Breast epithelium (tissue), 4 donors: ENCODE measurements at regions not wholly inside any gene's neighbourhood (a gene's known extent, or its start where the extent isn't known, plus 50 kb on each side); places are given as distances from the start of the nearest gene placed in this dataset.

ENCODE experiments used
- DNase-seq, 2 donors: peaks; one replicate each; pipeline ENCODE4 v3.0.0-alpha.2; 2019; ENCODE audit warnings: low spot score in 2 of 2
- H3K27ac ChIP-seq, 2 donors: fragments of 200-600 bp; sonication (generic) in 1 of 2; one replicate each; pipeline ENCODE4 v1.5.1; 2016 to 2019; ENCODE audit warnings: mild to moderate bottlenecking in 1 of 2
- H3K27me3 ChIP-seq, 2 donors: fragments of 200-600 bp; sonication (generic) in 1 of 2; one replicate each; pipeline versions ENCODE4 v1.5.1 to v1.6.0; 2017 to 2019; ENCODE audit warnings: control low read depth in 1 of 2, mild to moderate bottlenecking in 1 of 2
- H3K36me3 ChIP-seq: fragments of 200-600 bp; one replicate; pipeline ENCODE4 v1.5.1; 2019
- H3K4me1 ChIP-seq, 2 donors: fragments of 200-600 bp; sonication (generic); one replicate each; pipeline ENCODE4 v1.5.1; 2016 to 2019; ENCODE audit warnings: control low read depth in 1 of 2
- H3K4me3 ChIP-seq, 3 donors: fragments of 200-600 bp; sonication (generic); 1 replicate in 2 of 3; 2 replicates in 1 of 3; pipeline ENCODE4 v1.5.1; 2016 to 2019; ENCODE audit warnings: mild to moderate bottlenecking in 3 of 3, moderate library complexity in 2 of 3
- H3K9me3 ChIP-seq, 2 donors: fragments of 200-600 bp; sonication (generic) in 1 of 2; one replicate each; pipeline ENCODE4 v1.5.1; 2016 to 2019; ENCODE audit warnings: control low read depth in 1 of 2
- POLR2A ChIP-seq: fragments of 450-650 bp; IDR thresholded peaks from one replicate; pipeline ENCODE4 v1.6.1; 2016; ENCODE audit warnings: antibody characterized with exemption, mild to moderate bottlenecking, moderate library complexity
- POLR2AphosphoS5 ChIP-seq, 3 donors: sonication (generic); formaldehyde crosslinking; IDR thresholded peaks; one replicate each; pipeline ENCODE4 v1.6.1; 2017; ENCODE audit warnings: antibody characterized with exemption in 3 of 3
- intact Hi-C: fragments of 100-400 bp; cut with DNase I; formaldehyde crosslinking; loops from one replicate; pipeline ENCODE4 v1.15.1; 2023; ENCODE audit warnings: low total_unique reads
- TF ChIP-seq, protein P1 (sequence below), 3 donors: fragments of 450-650 bp; IDR thresholded peaks; one replicate each; pipeline ENCODE4 v1.5.1; 2016 to 2017; ENCODE audit warnings: antibody characterized with exemption in 3 of 3, mild to moderate bottlenecking in 3 of 3, moderate library complexity in 3 of 3

DNA sequence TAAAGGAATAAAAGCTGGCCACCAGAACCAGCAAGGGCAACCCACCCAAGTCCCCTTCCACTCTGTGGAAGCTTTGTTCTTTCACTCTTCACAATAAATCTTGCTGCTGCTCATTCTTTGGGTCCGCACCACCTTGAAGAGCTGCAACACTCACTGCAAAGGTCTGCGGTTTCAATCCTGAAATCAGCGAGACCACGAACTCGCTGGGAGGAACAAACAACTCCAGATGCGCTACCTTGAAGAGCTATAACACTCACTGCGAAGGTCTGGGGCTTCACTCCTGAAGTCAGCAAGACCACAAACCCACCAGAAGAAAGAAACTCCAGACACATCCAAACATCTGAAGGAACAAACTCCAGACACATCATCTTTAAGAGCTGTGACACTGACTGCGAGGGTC is 365.2 kb upstream of the LUZP2 start:
- no peaks in the 10 kb centered on the region for H3K4me1 ChIP-seq
- H3K27ac ChIP-seq = no peak overlapping the region
- no peaks in the 10 kb centered on the region for H3K27me3 ChIP-seq
- peaks cover 4% of the 10 kb centered on the region for H3K36me3 ChIP-seq
- no peak for DNase-seq
- H3K9me3 ChIP-seq = no peaks in the 10 kb centered on the region
- H3K4me3 ChIP-seq = no peak overlapping the region
- TF ChIP-seq POLR2AphosphoS5 (IDR thresholded peaks at IDR 0.05) (no peak), POLR2A (no peak)
- TF ChIP-seq, protein P1, sequence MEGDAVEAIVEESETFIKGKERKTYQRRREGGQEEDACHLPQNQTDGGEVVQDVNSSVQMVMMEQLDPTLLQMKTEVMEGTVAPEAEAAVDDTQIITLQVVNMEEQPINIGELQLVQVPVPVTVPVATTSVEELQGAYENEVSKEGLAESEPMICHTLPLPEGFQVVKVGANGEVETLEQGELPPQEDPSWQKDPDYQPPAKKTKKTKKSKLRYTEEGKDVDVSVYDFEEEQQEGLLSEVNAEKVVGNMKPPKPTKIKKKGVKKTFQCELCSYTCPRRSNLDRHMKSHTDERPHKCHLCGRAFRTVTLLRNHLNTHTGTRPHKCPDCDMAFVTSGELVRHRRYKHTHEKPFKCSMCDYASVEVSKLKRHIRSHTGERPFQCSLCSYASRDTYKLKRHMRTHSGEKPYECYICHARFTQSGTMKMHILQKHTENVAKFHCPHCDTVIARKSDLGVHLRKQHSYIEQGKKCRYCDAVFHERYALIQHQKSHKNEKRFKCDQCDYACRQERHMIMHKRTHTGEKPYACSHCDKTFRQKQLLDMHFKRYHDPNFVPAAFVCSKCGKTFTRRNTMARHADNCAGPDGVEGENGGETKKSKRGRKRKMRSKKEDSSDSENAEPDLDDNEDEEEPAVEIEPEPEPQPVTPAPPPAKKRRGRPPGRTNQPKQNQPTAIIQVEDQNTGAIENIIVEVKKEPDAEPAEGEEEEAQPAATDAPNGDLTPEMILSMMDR (IDR thresholded peaks at IDR 0.05) = no peak
- intact Hi-C loops = no loop called here

DNA sequence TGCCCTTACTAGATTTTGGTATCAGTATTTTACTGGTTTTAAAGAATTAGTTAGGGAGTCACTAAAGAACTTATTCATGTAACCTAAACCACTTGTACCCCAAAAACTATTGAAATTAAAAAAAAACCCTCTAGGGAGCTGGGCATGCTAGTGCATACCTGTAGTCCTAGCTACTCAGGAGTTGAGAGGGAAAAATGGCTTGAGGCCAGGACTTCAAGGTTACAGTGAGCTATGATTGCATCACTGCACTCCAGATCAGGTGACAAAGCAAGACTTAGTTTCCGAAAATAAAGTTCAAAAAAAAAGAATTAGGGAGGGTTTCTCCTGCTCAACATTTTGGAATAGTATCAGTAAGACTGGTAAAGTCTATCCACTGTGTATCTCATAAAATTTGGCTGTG is 364.4 kb upstream of the LUZP2 start:
- no peak overlapping the region for H3K4me3 ChIP-seq
- no peaks in the 10 kb centered on the region for H3K27me3 ChIP-seq
- H3K36me3 ChIP-seq = no peaks in the 10 kb centered on the region
- TF ChIP-seq POLR2A = no peak
- TF ChIP-seq, protein P1 (IDR thresholded peaks at IDR 0.05) = no peak
- TF ChIP-seq POLR2AphosphoS5 (IDR thresholded peaks at IDR 0.05) = no peak
- intact Hi-C loops = no loop called here
- no peak for DNase-seq
- H3K27ac ChIP-seq = no peak overlapping the region
- no peaks in the 10 kb centered on the region for H3K9me3 ChIP-seq
- H3K4me1 ChIP-seq = no peaks in the 10 kb centered on the region

GRCh38 chr11:24134879-24135589 is 361.8 kb upstream of the LUZP2 start:
- TF ChIP-seq POLR2AphosphoS5 (IDR thresholded peaks at IDR 0.05) (no peak), POLR2A (no peak)
- TF ChIP-seq, protein P1 (IDR thresholded peaks at IDR 0.05) = no peak
- no peaks in the 10 kb centered on the region for H3K36me3 ChIP-seq
- no peak for DNase-seq
- H3K27ac ChIP-seq = no peak overlapping the region
- intact Hi-C loops = no loop called here
- no peaks in the 10 kb centered on the region for H3K27me3 ChIP-seq
- H3K4me3 ChIP-seq = no peak overlapping the region
- H3K9me3 ChIP-seq = no peaks in the 10 kb centered on the region
- no peaks in the 10 kb centered on the region for H3K4me1 ChIP-seq

GRCh38 chr11:24142062-24142461 is 354.8 kb upstream of the LUZP2 start:
- no peak overlapping the region for H3K27ac ChIP-seq
- TF ChIP-seq, protein P1 (IDR thresholded peaks at IDR 0.05) = no peak
- TF ChIP-seq POLR2A (no peak), POLR2AphosphoS5 (IDR thresholded peaks at IDR 0.05) (no peak)
- H3K4me1 ChIP-seq = no peaks in the 10 kb centered on the region
- H3K9me3 ChIP-seq = no peaks in the 10 kb centered on the region
- no peak for DNase-seq
- H3K36me3 ChIP-seq = no peaks in the 10 kb centered on the region
- no peaks in the 10 kb centered on the region for H3K27me3 ChIP-seq
- intact Hi-C loops = no loop called here
- no peak overlapping the region for H3K4me3 ChIP-seq

- TF ChIP-seq, protein P1 (IDR thresholded peaks at IDR 0.05) = no peak
- TF ChIP-seq POLR2A = no peak
- no peak for TF ChIP-seq POLR2AphosphoS5 (IDR thresholded peaks at IDR 0.05)
- Histone ChIP-seq H3K4me3 (no peak overlapping the region), H3K27me3 (no peaks in the 10 kb centered on the region), H3K36me3 (no peaks in the 10 kb centered on the region), H3K9me3 (no peaks in the 10 kb centered on the region), H3K4me1 (no peaks in the 10 kb centered on the region), H3K27ac (no peak overlapping the region)
- DNase-seq = no peak
- intact Hi-C loops = no loop called here
Measured at GRCh38 chr11:24145411-24145810, 351.4 kb upstream of the LUZP2 start.
